Dedifferentiated amniotic fluid mesenchymal stem cell (primary cell): ENCODE measurements at regions not wholly inside any gene's neighbourhood (a gene's known extent, or its start where the extent isn't known, plus 50 kb on each side); places are given as distances from the start of the nearest gene placed in this dataset.
"Not testable (repeated sequence)": the region's sequence is repeated elsewhere in the genome, so short reads cannot be mapped to it uniquely, and the experiment has no call there.

Experiments
- DNase-seq: peaks from one replicate; pipeline ENCODE4 v3.0.0-alpha.2; 2016; ENCODE audit errors: extremely low spot score

GRCh38 chr2:122539311-122539710, 783.9 kb downstream of the TSN start:
- DNase-seq = no peak

- no peak for DNase-seq
Measured at GRCh38 chr2:122539920-122540319, 784.5 kb downstream of the TSN start.

DNA sequence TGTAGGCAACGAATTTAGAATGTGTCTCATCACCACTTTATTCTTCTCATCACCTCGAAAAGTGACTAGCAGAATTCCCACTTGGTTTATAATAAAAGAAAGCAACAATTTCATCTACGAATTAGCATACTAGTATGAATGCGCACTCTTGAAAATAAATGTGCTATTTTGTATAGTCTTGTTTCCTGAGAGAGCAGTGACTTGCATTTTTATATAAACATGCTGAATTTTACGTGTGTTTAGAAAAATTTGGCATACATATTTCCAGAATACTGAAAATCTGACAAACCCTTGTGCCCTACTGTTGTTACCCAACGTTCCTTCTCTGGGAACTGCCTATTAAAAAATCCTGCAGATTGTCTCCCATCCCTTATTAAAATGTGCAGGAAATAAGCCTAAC, 786.8 kb downstream of the TSN start:
- DNase-seq = no peak

GRCh38 chr2:122542646-122543045, 787.2 kb downstream of the TSN start:
- DNase-seq = no peak

DNA sequence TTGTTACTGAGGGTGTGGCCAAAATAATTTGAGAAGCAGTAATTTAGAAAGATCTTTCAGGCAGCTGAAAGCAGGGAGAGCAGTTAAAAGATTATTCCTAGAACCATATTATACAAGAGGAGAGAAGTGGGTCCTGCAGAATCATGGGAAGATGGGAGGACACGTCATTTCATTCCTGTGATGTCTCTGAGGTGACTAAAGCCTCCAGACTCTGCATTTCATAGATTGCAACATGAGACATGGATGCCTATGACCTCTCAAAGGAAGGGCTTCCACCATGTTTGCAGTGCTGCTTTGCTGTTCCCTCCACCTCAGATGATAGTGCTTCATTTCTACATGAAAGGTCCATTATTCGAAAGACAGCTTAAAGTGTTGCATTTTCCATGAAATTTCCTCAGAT, 788.4 kb downstream of the TSN start:
- DNase-seq = no peak

DNA sequence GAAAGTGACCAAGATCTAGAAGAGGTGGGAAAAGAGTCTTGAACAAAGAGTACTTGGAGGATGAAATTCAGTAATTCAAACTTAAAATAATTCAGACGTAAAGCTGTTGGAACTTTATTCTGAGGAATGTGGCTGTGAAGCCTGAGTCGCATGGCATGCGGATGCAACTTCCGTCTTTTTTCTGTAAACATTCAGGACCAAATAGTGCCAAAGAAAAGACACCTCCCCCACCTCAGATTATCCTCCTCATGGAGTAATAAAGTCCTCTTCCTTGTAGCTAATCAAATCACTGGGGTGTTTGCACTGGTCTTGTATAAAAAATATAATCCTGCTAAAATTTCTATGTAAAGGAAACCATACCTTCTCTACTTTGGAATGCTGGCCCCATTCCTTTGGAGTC, 790.4 kb downstream of the TSN start:
- no peak for DNase-seq

GRCh38 chr2:122562775-122563174, 807.3 kb downstream of the TSN start:
- no peak for DNase-seq

DNA sequence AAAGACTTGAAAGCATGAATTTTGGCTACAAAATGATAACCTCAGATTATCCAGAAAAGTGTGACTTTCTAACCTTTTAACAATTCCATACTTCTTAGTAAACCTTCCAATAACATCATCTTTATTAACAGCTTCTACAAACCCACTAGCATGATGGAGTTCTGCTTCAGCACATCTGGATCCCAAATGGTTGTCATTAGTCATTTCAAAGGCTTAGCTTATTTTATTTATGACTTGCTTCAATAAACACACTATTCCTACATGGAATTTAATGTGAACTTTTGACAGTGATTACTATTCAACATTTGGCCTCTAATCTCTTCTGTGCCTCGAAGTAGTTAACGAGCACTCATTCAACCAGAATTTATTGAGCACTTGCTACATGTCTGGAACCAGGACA, 808.3 kb downstream of the TSN start:
- DNase-seq = no peak

GRCh38 chr2:122564843-122565242, 809.4 kb downstream of the TSN start:
- no peak for DNase-seq

DNA sequence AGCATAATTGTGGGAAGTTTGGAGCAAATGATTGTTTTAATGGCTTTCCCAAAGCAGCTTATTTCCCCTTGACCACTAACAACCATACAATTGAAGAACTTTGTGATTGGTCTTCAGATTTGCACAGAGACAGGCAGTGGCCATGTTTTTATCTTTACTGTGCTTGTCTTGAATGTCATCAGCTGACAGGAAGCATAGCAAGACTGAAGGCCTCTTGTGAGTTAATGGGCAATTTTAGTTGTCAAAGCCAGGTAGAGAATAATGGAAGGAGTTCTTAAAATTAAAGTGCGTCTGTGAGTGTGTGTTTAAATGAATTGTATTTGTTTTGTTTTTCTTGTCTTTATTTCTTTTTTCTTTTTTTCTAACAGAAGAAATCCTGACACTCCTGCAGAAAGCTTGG, 809.9 kb downstream of the TSN start:
- DNase-seq = no peak

DNA sequence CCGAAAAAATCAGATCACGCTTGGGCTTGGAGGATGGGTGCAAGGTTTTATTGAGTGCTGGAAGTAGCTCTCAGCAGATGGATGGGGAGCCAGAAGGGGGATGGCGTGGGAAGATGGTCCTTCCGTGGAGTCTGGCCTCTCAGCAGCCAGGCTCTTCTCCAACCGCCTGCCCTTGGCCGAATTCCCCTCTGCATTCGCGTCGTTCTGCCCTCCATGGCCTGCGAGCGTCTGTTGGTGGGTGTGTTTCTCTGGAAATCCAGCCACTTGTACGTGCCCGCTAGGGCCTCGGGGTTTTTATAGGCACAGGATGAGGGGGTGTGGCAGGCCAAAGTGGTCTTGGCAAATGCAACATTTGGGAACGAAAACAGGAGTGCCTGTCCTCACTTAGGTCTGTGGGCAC, 815.2 kb downstream of the TSN start:
- DNase-seq = no peak

DNA sequence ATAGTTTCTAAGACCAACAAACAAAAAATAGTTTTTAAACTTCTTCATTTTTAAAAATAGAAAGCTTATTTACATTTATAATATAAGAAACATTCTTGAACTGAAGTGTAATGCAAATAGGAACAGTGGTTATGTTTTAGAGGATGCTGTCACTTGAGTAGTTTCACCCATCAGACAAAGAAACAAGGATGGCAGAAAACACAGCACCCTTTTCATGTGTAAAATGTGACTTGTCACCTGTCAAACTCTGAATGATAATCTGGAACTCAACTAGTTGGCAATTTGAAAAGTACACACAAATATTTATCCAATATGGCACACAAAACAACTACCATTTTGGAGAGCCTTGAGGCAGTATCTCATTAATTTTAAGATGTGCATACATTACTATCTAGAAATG, 816.0 kb downstream of the TSN start:
- DNase-seq = not testable (repeated sequence)

DNA sequence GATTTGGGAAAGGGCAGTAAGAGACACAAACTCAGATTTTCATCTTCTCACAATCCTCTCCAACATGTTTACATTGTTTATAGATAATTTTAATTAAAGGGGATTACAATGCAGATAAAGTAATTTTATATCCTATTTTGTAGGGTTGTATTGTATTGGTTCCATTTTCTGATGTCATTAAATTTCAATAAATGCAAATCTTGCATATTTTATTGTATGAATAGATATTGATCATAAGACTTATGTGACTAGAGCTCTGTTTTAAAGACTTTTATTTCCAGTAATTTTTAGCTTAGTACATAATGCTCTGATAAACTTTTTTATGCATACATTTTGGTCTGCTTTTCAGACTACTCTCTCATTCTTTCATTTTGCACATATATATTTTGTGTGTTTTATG, 819.6 kb downstream of the TSN start:
- no peak for DNase-seq

DNA sequence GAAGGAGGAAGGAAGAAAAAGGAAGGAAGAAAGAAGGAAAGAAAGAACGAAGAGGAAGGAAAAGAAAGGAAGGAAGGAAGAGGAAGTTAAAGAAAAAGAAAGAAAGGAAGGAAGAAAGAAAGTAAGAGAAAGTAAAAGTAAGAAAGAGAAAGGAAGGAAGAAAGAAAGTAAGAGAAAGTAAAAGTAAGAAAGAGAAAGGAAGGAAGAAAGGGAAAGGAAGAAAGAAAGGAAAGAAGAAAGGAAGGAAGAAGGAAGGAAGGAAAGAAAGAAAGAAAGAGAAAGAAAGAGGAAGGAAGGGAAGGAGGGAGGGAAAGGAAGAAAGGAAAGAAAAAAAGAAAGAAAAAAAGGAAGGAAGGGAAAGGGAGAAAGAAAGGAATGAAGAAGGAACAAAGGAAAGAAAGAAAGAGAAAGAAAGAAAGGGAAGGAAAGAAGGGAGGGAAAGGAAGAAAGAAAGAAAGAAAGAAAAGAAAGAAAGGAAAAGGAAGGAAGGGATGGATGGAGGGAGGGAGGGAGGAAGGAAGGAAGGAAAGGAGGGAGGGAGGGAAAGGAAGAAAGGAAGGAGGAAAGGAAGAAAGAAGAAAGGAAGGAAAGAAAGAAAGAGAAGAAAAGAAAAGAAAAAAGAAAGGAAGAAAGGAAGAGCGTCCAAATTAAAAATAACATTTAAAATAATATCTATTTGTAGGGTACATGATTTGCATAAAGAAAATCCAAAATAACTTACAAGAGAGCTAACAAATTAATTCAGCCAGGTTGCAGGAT, 827.9 kb downstream of the TSN start:
- DNase-seq = no peak

GRCh38 chr2:122590524-122590923, 835.1 kb downstream of the TSN start:
- DNase-seq = no peak

DNA sequence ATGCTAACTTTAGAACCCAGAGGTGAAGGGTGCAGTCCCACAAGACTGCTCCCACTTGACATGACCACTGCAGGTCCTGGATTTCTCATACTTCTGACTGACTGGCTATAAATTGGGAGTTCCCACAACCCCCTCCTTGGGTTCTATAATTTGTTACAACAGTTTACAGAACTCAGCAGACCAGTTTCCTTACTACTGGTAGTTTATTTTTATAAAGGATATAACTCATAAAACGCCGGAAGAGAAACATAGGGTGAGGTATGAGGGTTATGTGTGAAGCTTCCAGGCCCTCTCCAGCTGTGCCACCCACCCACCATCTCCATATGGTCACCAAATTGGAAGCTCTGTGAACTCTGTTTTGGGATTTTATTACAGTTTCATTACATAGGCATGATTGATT, 839.6 kb downstream of the TSN start:
- DNase-seq = no peak

DNA sequence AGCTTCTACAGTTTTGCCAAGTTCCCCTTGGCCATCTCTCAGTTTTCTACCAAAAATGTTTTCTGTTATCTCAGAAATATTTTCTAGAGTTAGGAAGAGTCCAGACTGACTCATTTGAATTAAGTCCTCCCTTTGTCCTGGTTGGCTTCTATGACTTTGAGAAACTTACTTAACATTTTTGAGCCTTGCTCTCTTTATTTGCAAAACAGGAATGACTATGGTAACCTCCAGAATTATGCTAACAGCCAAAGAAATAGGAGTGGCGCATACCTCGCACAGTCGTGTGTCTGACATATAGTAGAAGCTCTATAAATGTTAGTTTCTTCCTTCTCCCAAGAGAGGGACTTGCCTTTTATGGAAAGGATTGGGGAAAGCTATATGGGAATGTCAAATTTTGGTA, 841.1 kb downstream of the TSN start:
- no peak for DNase-seq

GRCh38 chr2:122598784-122599183, 843.3 kb downstream of the TSN start:
- no peak for DNase-seq

GRCh38 chr2:122610948-122611609, 855.6 kb downstream of the TSN start:
- no peak for DNase-seq

DNA sequence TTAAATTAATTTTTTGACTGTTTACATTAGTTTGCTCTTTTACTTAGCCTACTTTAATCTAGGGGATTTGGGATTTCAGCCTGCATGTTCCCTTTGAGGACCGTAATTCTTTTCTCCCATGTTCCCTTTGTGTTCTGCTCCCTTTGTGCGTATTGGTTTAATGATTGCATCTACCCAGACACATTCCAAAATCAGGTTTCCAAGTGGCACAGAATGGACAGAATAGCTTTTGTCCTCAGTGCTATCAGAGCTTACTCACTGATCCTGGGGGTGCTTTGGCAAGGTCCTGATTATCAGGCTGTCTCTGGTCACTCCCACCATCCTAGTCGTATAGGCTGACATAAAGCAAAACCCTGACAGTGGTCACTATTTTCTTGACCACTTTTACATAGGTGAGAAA, 867.5 kb downstream of the TSN start:
- DNase-seq = no peak

- no peak for DNase-seq
Measured at GRCh38 chr2:122627388-122627787, 871.9 kb downstream of the TSN start.

GRCh38 chr2:122634256-122634655, 878.8 kb downstream of the TSN start:
- no peak for DNase-seq

DNA sequence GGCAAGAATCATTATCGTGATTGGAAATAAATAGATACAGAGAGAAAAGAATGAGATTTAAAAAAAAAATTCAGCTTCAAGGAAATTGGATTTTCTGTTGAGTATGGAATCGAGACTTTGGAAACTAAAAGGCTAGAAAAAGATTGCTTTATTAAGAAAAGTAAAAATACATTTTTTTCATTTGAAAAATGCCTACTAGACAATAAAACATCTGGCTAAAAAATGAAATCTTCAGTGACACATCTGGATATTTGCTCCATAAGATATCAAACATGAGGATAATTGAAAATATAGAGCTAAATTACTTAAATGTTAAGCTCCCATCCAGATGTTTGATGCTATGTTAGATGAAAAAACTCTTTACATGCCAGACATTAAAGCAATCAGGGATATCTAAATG, 879.5 kb downstream of the TSN start:
- no peak for DNase-seq

DNA sequence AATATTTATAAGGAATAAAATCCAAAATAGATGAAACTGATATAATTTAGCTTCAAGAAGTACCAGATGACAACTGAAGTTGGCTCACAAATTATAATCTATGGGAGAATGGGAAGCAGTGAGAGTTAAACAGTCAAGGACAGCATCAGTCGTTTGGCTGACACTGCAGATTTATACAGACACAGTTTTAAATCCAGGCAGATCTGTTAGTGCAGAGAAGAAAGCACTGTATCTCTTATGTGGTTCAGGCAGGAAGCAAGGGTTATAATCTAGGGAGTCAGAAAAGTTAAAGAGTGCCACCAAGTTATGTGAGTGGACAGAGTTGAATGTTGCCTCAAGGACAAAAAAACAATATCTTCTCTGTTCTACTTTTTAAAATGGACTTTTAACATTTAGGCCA, 880.2 kb downstream of the TSN start:
- DNase-seq = no peak
